Gastroesophageal sphincter (tissue), 4 donors: ENCODE measurements at regions not wholly inside any gene's neighbourhood (a gene's known extent, or its start where the extent isn't known, plus 50 kb on each side); places are given as distances from the start of the nearest gene placed in this dataset.
"Not testable (repeated sequence)": the region's sequence is repeated elsewhere in the genome, so short reads cannot be mapped to it uniquely, and the experiment has no call there.

ENCODE experiments used
- ATAC-seq: fragments of 150-250 bp; one replicate; pipeline ENCODE4 v1.9.1; 2016; ENCODE audit warnings: mild to moderate bottlenecking, moderate library complexity
- H3K27ac ChIP-seq, 4 donors: fragments of 200-600 bp; sonication (generic) in 3 of 4; 1 replicate in 3 of 4; 2 replicates in 1 of 4; pipeline ENCODE4 v1.5.1; 2016 to 2019
- H3K27me3 ChIP-seq: fragments of 200-600 bp; sonication (generic); one replicate; pipeline ENCODE4 v1.5.1; 2019
- H3K36me3 ChIP-seq, 2 donors: fragments of 200-600 bp; sonication (generic); one replicate each; pipeline ENCODE4 v1.5.1; 2019; ENCODE audit warnings: control low read depth in 1 of 2
- H3K4me1 ChIP-seq, 3 donors: fragments of 200-600 bp; sonication (generic); 1 replicate in 2 of 3; 2 replicates in 1 of 3; pipeline ENCODE4 v1.5.1; 2016 to 2019; ENCODE audit warnings: control low read depth in 2 of 3
- H3K4me3 ChIP-seq, 2 donors: fragments of 200-600 bp; sonication (generic); one replicate each; pipeline ENCODE4 v1.5.1; 2019; ENCODE audit warnings: mild to moderate bottlenecking in 1 of 2, moderate library complexity in 1 of 2
- H3K9me3 ChIP-seq, 3 donors: fragments of 200-600 bp; sonication (generic); one replicate each; pipeline ENCODE4 v1.5.1; 2017 to 2019; ENCODE audit warnings: control low read depth in 2 of 3
- whole genome bisulfite sequencing, 2 donors: methylation state at CpG; one replicate each; pipeline ENCODE4 v1.1.5; 2018; ENCODE audit warnings: low coverage in 1 of 2; 5-methylcytosine and 5-hydroxymethylcytosine counted together

GRCh38 chr15:30195355-30196008 is 60.6 kb downstream of the GOLGA8T start:
- H3K36me3 ChIP-seq, H3K9me3 ChIP-seq, H3K27ac ChIP-seq, H3K4me1 ChIP-seq, ATAC-seq, H3K27me3 ChIP-seq: not testable (repeated sequence)
- H3K4me3 ChIP-seq, result peak overlapping the region; percentile 19 to 39
- no CpG with 5 or more reads among the region's 41 CpGs for WGBS, 2 donors

GRCh38 chr15:30196009-30196375 is 61.1 kb downstream of the GOLGA8T start:
- peak; percentile 61 for ATAC-seq
- H3K4me3 ChIP-seq, result peak overlapping the region; percentile 1 to 39
- not testable (repeated sequence) for H3K9me3 ChIP-seq, H3K27ac ChIP-seq, H3K4me1 ChIP-seq, H3K27me3 ChIP-seq, H3K36me3 ChIP-seq
- no CpG with 5 or more reads among the region's 32 CpGs for WGBS, 2 donors

GRCh38 chr15:30196769-30197168 is 61.9 kb downstream of the GOLGA8T start:
- WGBS, 2 donors, result no CpG with 5 or more reads among the region's 12 CpGs
- not testable (repeated sequence) for ATAC-seq, H3K9me3 ChIP-seq, H3K36me3 ChIP-seq, H3K4me3 ChIP-seq, H3K27me3 ChIP-seq, H3K4me1 ChIP-seq, H3K27ac ChIP-seq

GRCh38 chr15:30201517-30201916 is 66.7 kb downstream of the GOLGA8T start:
- not testable (repeated sequence) for H3K27ac ChIP-seq, H3K4me1 ChIP-seq, H3K4me3 ChIP-seq, H3K9me3 ChIP-seq, H3K36me3 ChIP-seq, H3K27me3 ChIP-seq, ATAC-seq
- 100% methylated on average over 3 of the region's 4 CpGs; no CpG with 5 or more reads in 1 of the 2 donors for WGBS, 2 donors

- ATAC-seq, H3K36me3 ChIP-seq, H3K9me3 ChIP-seq, H3K4me1 ChIP-seq, H3K27me3 ChIP-seq, H3K27ac ChIP-seq, H3K4me3 ChIP-seq: not testable (repeated sequence)
- WGBS, 2 donors, result no CpG with 5 or more reads among the region's 5 CpGs
These were observed 78.9 kb downstream of the GOLGA8T start for GRCh38 chr15:30213733-30214132.

- H3K9me3 ChIP-seq, H3K27ac ChIP-seq, H3K4me1 ChIP-seq, H3K4me3 ChIP-seq, ATAC-seq, H3K27me3 ChIP-seq, H3K36me3 ChIP-seq: not testable (repeated sequence)
- WGBS, 2 donors, result no CpG with 5 or more reads among the region's 4 CpGs
These were observed 87.0 kb downstream of the GOLGA8T start for GRCh38 chr15:30221803-30222202.

- WGBS, 2 donors, result no CpG with 5 or more reads among the region's 91 CpGs
- not testable (repeated sequence) for H3K4me3 ChIP-seq, H3K27me3 ChIP-seq, H3K36me3 ChIP-seq, H3K27ac ChIP-seq, ATAC-seq, H3K4me1 ChIP-seq, H3K9me3 ChIP-seq
These were observed 88.1 kb downstream of the GOLGA8T start for GRCh38 chr15:30222798-30223591.

- not testable (repeated sequence) for ATAC-seq, H3K27ac ChIP-seq, H3K4me3 ChIP-seq, H3K4me1 ChIP-seq, H3K36me3 ChIP-seq, H3K27me3 ChIP-seq, H3K9me3 ChIP-seq
- WGBS, 2 donors, result no CpG with 5 or more reads among the region's 77 CpGs
These were observed 90.5 kb downstream of the GOLGA8T start for GRCh38 chr15:30225233-30225891.

- not testable (repeated sequence) for H3K4me3 ChIP-seq, H3K36me3 ChIP-seq, H3K27ac ChIP-seq, H3K27me3 ChIP-seq, H3K9me3 ChIP-seq, H3K4me1 ChIP-seq
- 76 to 86% methylated on average over 5 to 8 of the region's 23 CpGs for WGBS, 2 donors
- ATAC-seq, result peak; percentile 16
These were observed 126.7 kb downstream of the GOLGA8T start for GRCh38 chr15:30261432-30262141.

- not testable (repeated sequence) for H3K27ac ChIP-seq, H3K27me3 ChIP-seq, H3K9me3 ChIP-seq, H3K4me3 ChIP-seq, H3K36me3 ChIP-seq, H3K4me1 ChIP-seq
- no CpG with 5 or more reads among the region's 14 CpGs for WGBS, 2 donors
- ATAC-seq, result peak; percentile 55
These were observed 127.2 kb downstream of the GOLGA8T start for GRCh38 chr15:30262142-30262460.

GRCh38 chr15:30264000-30264399 is 129.1 kb downstream of the GOLGA8T start:
- not testable (repeated sequence) for H3K4me3 ChIP-seq, H3K27ac ChIP-seq, H3K4me1 ChIP-seq, ATAC-seq, H3K9me3 ChIP-seq, H3K27me3 ChIP-seq, H3K36me3 ChIP-seq
- no CpG with 5 or more reads among the region's 4 CpGs for WGBS, 2 donors

- not testable (repeated sequence) for H3K9me3 ChIP-seq, H3K4me1 ChIP-seq, H3K27me3 ChIP-seq, H3K4me3 ChIP-seq, ATAC-seq, H3K27ac ChIP-seq, H3K36me3 ChIP-seq
- no CpG with 5 or more reads among the region's 14 CpGs for WGBS, 2 donors
These were observed 98.0 kb downstream of the CHRFAM7A start for GRCh38 chr15:30295150-30295844.

- not testable (repeated sequence) for H3K36me3 ChIP-seq, ATAC-seq, H3K27ac ChIP-seq, H3K9me3 ChIP-seq, H3K4me1 ChIP-seq, H3K27me3 ChIP-seq, H3K4me3 ChIP-seq
- no CpG with 5 or more reads among the region's 3 CpGs for WGBS, 2 donors
These were observed 89.4 kb downstream of the CHRFAM7A start for GRCh38 chr15:30303968-30304367.
